Endothelial cell of umbilical vein (primary cell): ENCODE measurements at regions not wholly inside any gene's neighbourhood (a gene's known extent, or its start where the extent isn't known, plus 50 kb on each side); places are given as distances from the start of the nearest gene placed in this dataset.

Experiments used
- BruUV-seq: library from RNA; stranded (reverse); fragments of 400-500 nt; replicated peaks from 2 replicates; lab custom pipeline; 2021; lab: Mats Ljungman, UMichigan
- CTCF ChIA-PET: fragments of 300-600, 350-600 bp; sonication (Branson Sonifier 250); formaldehyde crosslinking; loops from one replicate; lab custom pipeline; 2021; ENCODE audit warnings: antibody characterized with exemption, inconsistent platforms; lab: Charles Lee
- POLR2A ChIA-PET: fragments of 300-600, 350-600 bp; sonication (Branson Sonifier 250); formaldehyde crosslinking; loops from one replicate; lab custom pipeline; 2021; ENCODE audit warnings: antibody characterized with exemption, inconsistent platforms; lab: Charles Lee
- DNase-seq: peaks from one replicate; pipeline ENCODE4 v3.0.0-alpha.2; 2011; ENCODE audit warnings: low read depth, low spot score
- FAIRE-seq: peaks from 2 replicates; lab custom pipeline; 2011; peaks lifted over from hg19 to GRCh38; lab: Jason Lieb, UNC
- H2AFZ ChIP-seq: 2 replicates; pipeline ENCODE4 v1.6.0; 2012; ENCODE audit warnings: low read depth, low read length, control low read depth, inconsistent platforms
- H3K27ac ChIP-seq: 2 replicates; pipeline ENCODE4 v1.5.1; 2011; ENCODE audit warnings: low read depth, mild to moderate bottlenecking, control low read depth, low read length, moderate library complexity; ENCODE audit not compliant: insufficient read depth
- H3K27me3 ChIP-seq, 2 experiments: 2 replicates each; pipeline versions ENCODE4 v1.6.0 to v1.6.1; 2011; ENCODE audit warnings: low read length in 2 of 2, mixed read lengths in 1 of 2; ENCODE audit not compliant: control insufficient read depth in 2 of 2, insufficient read depth in 2 of 2
- H3K36me3 ChIP-seq, 2 experiments: 2 replicates in 1 of 2; 3 replicates in 1 of 2; pipeline ENCODE4 v1.5.1; 2011; ENCODE audit warnings: low read length in 2 of 2, mild to moderate bottlenecking in 1 of 2, moderate library complexity in 1 of 2; ENCODE audit not compliant: control insufficient read depth in 2 of 2, insufficient read depth in 2 of 2; ENCODE audit errors: extremely low read depth in 1 of 2
- H3K4me1 ChIP-seq: 3 replicates; pipeline ENCODE4 v1.5.1; 2011; ENCODE audit warnings: mild to moderate bottlenecking, low read length; ENCODE audit not compliant: control insufficient read depth, insufficient read depth; ENCODE audit errors: extremely low read depth
- H3K4me2 ChIP-seq: 2 replicates; pipeline ENCODE4 v1.6.1; 2011; ENCODE audit warnings: low read length, control low read depth, mixed read lengths; ENCODE audit not compliant: insufficient read depth
- H3K4me3 ChIP-seq, 3 experiments: fragments of 200-600 bp in 1 of 3; sonication (generic), shearing (Covaris generic) in 1 of 3; replicated peaks in 1 of 3; 2 replicates each; pipeline ENCODE4 v1.5.1; 2011 to 2016; ENCODE audit warnings: control low read depth in 3 of 3, low read length in 3 of 3, mild to moderate bottlenecking in 2 of 3, inconsistent platforms in 1 of 3, low read depth in 1 of 3, moderate library complexity in 1 of 3; ENCODE audit not compliant: insufficient read depth in 1 of 3
- H3K79me2 ChIP-seq: 2 replicates; pipeline ENCODE4 v1.6.0; 2012; ENCODE audit warnings: low read length, inconsistent platforms; ENCODE audit not compliant: control insufficient read depth, insufficient read depth
- H3K9ac ChIP-seq: replicated peaks from 2 replicates; pipeline ENCODE3; 2011; ENCODE audit warnings: low read length, control low read depth; ENCODE audit not compliant: insufficient read depth; ENCODE audit errors: extremely low read depth
- H3K9me1 ChIP-seq: replicated peaks from 3 replicates; pipeline ENCODE4 v1.6.0; 2011; ENCODE audit warnings: mild to moderate bottlenecking, low read length; ENCODE audit not compliant: control insufficient read depth, insufficient read depth; ENCODE audit errors: extremely low read depth
- H3K9me3 ChIP-seq: replicated peaks from 2 replicates; pipeline ENCODE4 v1.5.1; 2012; ENCODE audit warnings: low read length, inconsistent platforms; ENCODE audit not compliant: control insufficient read depth, insufficient read depth
- H4K20me1 ChIP-seq: replicated peaks from 2 replicates; pipeline ENCODE3; 2011; ENCODE audit warnings: mild to moderate bottlenecking, low read length; ENCODE audit not compliant: control insufficient read depth, insufficient read depth; ENCODE audit errors: extremely low read depth
- CTCF ChIP-seq, 2 donors: IDR thresholded peaks; 1 replicate in 1 of 2; 2 replicates in 1 of 2; pipeline ENCODE4 v1.5.1; 2011; ENCODE audit warnings: low read length in 2 of 2, mild to moderate bottlenecking in 2 of 2, moderate library complexity in 2 of 2, control low read depth in 1 of 2, inconsistent platforms in 1 of 2, low read depth in 1 of 2; ENCODE audit not compliant: insufficient read depth in 1 of 2; ENCODE audit errors: extremely low read depth in 1 of 2
- FOS ChIP-seq: IDR thresholded peaks from 2 replicates; pipeline ENCODE4 v1.6.1; 2011; ENCODE audit warnings: mild to moderate bottlenecking, low read length, moderate library complexity, borderline replicate concordance; ENCODE audit not compliant: insufficient read depth
- JUN ChIP-seq: IDR thresholded peaks from 2 replicates; pipeline ENCODE4 v1.6.1; 2011; ENCODE audit warnings: borderline replicate concordance, low read depth; ENCODE audit not compliant: insufficient read length, insufficient read depth
- POLR2AphosphoS5 ChIP-seq: IDR thresholded peaks from 2 replicates; pipeline ENCODE4 v1.6.1; 2012; ENCODE audit warnings: low read depth, mild to moderate bottlenecking, control low read depth, low read length, moderate library complexity; ENCODE audit not compliant: insufficient read depth
- dilution Hi-C: fragments of 300-500 bp; cut with MboI; formaldehyde crosslinking; loops from one replicate; pipeline ENCODE4 v1.15.0; 2019; ENCODE audit warnings: low sequenced_read_pairs; ENCODE audit not compliant: extremely low pct_ligation_motif_present
- intact Hi-C: fragments of 100-400 bp; cut with micrococcal nuclease; formaldehyde crosslinking; loops from one replicate; pipeline ENCODE4 v1.10.0; 2022

- dilution Hi-C loops (no loop called here), intact Hi-C loops (no loop called here)
- FAIRE-seq (no peak), DNase-seq (no peak)
- H3K79me2 ChIP-seq: no peaks in the 10 kb centered on the region
- CTCF ChIA-PET: no interaction called here
- TF ChIP-seq POLR2AphosphoS5 (no peak), CTCF (IDR thresholded peaks at IDR 0.05; ENCODE audit: extremely low read depth in 1 of 2, insufficient read depth in 1 of 2, low read depth in 1 of 2, low read length in 2 of 2) (no peak), JUN (no peak), FOS (no peak)
- POLR2A ChIA-PET: no interaction called here
- H3K4me1 ChIP-seq: no peaks in the 10 kb centered on the region
- no peak overlapping the region for H3K27ac ChIP-seq
- H3K4me2 ChIP-seq: no peak overlapping the region
- no peaks in the 10 kb centered on the region for H3K27me3 ChIP-seq
- H3K9ac ChIP-seq: no peak overlapping the region
- H2AFZ ChIP-seq: no peak overlapping the region
- H3K36me3 ChIP-seq: no peaks in the 10 kb centered on the region
- H4K20me1 ChIP-seq: no peaks in the 10 kb centered on the region
- peaks cover 4% of the 10 kb centered on the region for H3K9me3 ChIP-seq
- H3K9me1 ChIP-seq: no peaks in the 10 kb centered on the region
- BruUV-seq: no TSS peak
- H3K4me3 ChIP-seq: no peak overlapping the region
Measured at GRCh38 chr18:78913395-78913794, 66.2 kb upstream of the SALL3 start.

- no peak for FAIRE-seq
Measured at GRCh38 chr18:78913830-78914231, 65.8 kb upstream of the SALL3 start.

More at GRCh38 chr18:78913830-78914231, 65.8 kb upstream of the SALL3 start:
- Histone ChIP-seq H3K9me3 (peaks cover 4% of the 10 kb centered on the region), H3K9me1 (no peaks in the 10 kb centered on the region), H2AFZ (no peak overlapping the region), H4K20me1 (no peaks in the 10 kb centered on the region), H3K79me2 (no peaks in the 10 kb centered on the region), H3K27me3 (no peaks in the 10 kb centered on the region), H3K4me1 (no peaks in the 10 kb centered on the region), H3K27ac (no peak overlapping the region), H3K4me3 (no peak overlapping the region), H3K9ac (no peak overlapping the region), H3K36me3 (no peaks in the 10 kb centered on the region), H3K4me2 (no peak overlapping the region)
- no TSS peak for BruUV-seq
- DNase-seq: no peak
- intact Hi-C loops: no loop called here
- TF ChIP-seq CTCF (IDR thresholded peaks at IDR 0.05; ENCODE audit: extremely low read depth in 1 of 2, insufficient read depth in 1 of 2, low read depth in 1 of 2, low read length in 2 of 2): no peak
- POLR2A ChIA-PET: no interaction called here
- CTCF ChIA-PET: no interaction called here
- dilution Hi-C loops: no loop called here
